ENCODE measurements at regions not wholly inside any gene's neighbourhood (a gene's known extent, or its start where the extent isn't known, plus 50 kb on each side); places are given as distances from the start of the nearest gene placed in this dataset.

- no peak for DNase-seq
Measured at GRCh38 chr22:49281467-49282340, 546.0 kb downstream of the BRD1 start.

DNA sequence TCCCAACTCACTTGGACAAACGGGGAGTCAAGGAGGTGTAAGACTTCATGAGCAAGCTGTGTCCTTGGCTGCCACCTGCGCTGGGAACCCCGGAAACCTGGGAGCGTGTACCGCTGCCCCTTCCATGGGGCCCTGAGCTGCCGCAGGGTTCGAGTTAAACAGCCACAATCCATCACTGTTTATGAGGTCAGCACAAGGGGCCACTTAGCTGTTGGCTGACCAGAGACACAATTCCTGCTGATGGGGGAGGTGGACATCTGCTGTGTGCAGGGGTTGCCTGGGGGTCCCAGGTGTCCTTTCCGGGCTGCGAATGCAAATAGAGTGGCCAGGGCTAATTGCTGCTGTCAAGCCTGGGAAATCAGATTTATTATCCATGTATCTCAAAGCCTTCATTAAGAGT is 549.3 kb downstream of the BRD1 start:
- no peak for DNase-seq

- no peak for DNase-seq
Measured at GRCh38 chr22:49276567-49276966, 551.1 kb downstream of the BRD1 start.

DNA sequence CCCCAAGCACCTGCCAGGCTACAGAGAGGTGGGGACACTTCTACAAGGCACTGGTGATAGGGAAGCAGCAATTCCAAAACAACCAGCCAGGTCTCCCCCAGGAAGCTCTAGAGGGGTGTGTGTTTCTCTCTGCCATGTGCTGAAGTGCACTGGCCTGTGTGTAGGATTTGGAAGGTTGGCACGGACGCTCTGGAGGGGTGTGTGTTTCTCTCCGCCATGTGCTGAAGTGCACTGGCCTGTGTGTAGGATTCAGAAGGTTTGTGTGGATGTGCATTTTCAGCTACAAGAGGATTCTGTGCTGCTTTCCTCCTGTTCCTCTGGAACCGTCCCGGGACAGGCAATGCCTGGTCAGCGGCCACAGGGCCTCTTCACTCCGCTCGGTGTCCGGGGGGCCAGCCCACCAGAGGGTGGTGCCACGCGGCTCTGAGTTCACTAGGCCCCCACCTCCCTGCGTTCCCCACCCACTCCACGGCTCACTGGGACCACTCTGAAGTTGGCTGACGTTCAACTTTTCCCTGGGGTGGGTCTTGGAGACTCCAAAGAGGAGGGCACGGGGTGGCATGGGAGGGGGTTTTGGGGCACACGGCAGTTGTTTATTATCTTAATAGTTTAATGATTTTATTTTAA is 552.8 kb downstream of the BRD1 start:
- no peak for DNase-seq

- no peak for DNase-seq
Measured at GRCh38 chr22:49272546-49273125, 555.0 kb downstream of the BRD1 start.

- no peak for DNase-seq
Measured at GRCh38 chr22:49271831-49272230, 555.8 kb downstream of the BRD1 start.

DNA sequence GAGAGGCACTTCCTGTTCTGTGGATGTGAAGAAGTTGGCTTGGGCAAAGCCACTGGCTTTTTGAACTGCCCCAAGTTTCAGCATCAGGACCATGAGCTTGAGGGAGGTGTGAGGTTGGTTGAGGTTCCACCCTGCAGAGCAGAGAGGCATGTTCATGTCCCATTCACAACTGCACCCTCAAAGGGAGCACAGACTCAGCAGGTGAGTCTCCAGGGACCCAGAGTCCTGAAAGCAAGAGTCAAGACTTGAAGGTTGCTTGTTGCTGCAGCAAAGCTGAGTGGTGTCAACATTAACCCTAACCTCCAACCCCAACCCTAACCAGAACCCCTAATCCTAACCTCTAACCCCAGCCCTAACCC is 556.3 kb downstream of the BRD1 start:
- no peak for DNase-seq

DNA sequence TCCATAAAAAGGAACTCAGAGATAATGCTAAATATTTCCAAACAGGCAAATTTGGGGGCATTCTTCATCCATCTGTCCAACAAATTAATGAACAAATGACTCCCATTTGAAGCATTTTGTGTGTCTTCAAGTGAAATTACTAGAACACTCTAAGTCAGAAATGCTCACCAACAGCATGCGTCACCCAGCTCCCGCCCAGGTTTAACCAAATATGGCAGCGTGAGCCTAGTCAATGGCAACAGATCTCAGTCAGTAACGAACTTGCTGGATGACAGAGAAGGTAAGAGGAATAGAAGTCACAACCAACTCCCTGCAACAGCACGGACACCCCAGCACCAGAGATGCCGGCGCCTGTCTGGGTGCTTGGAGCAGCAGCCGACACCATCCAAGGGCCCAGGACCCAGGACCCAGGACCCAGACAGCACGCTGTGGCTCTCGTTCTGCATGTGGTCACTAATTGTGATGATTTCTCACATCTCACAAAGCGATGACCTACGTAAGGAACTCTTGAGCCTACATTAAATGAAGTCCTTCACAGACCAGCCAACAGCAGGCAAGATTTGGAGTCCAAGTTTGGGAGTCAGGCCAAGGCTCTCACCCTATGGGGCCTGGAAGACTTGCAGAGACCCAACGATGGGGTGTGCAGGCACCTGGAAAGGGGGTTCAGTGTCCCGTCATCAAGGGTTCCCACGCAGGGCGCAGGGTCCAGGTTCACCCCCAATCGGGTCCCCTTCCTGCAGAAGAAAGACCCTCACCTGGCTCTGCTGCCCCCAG is 556.9 kb downstream of the BRD1 start:
- no peak for DNase-seq

DNA sequence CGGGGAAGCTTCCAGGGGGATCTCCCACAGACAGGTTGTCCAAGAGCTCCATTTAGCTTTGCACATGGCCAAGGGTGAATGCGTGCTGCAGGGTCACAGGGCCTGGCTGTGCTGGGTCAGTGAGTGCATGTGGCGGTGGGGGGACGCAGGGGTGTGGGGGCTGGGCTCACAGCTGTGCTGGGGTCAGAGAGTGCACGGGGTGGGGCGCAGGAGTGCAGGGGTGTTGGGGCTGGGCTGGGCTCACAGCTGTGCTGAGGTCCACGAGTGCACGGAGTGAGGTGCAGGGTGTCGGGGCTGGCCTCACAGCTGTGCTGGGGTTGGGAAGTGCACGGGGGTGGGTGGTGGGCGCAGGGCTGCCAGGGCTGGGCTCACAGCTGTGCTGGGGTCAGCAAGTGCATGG is 557.7 kb downstream of the BRD1 start:
- no peak for DNase-seq

- no peak for DNase-seq
Measured at GRCh38 chr22:49269371-49269770, 558.3 kb downstream of the BRD1 start.

- DNase-seq, result no peak
Measured at GRCh38 chr22:49268924-49269323, 558.7 kb downstream of the BRD1 start.

DNA sequence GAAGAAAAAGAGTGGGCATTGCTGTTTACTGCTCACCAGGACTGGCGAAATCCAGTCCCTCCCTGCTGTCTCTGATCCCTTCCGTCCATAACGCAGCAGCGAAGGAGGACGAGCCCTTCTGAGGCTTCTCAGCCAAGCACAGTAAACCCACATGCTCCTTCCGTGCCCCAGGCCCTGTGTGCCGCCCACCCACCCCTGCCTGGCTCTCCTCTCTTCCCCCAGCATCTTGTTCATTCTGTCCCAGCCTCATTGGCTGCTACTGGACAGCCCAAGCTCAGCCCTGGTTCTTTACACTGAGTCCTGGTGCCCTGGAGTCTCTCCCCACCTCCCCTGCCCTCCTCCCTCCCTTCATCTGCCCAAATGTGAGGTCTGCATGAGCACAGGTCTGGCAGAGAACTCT is 559.7 kb downstream of the BRD1 start:
- no peak for DNase-seq

- DNase-seq, result no peak
Measured at GRCh38 chr22:49266561-49267519, 560.8 kb downstream of the BRD1 start.

GRCh38 chr22:49264696-49265095 is 563.0 kb downstream of the BRD1 start:
- no peak for DNase-seq

- DNase-seq, result no peak
Measured at GRCh38 chr22:49263101-49263500, 564.6 kb downstream of the BRD1 start.

DNA sequence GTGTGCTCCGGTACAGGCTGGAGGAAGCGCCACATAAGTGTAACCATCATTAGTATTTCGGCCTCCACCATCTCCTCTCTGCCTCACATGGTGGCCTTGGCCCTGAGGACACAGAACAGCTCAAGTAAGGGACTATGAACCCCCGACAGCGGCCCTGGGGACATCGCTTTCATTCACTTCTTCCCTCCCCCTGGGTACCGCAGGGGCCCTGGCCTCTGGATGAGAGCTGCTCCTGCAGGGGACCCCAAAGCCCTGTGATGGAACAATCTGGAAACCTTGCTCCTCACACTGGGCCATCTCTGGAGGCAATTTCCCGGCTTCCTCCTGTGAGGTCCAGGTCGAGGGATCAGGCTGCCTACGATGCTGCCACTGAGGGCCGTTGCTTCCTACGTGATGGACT is 565.5 kb downstream of the BRD1 start:
- no peak for DNase-seq

GRCh38 chr22:49261616-49262015 is 566.1 kb downstream of the BRD1 start:
- no peak for DNase-seq

DNA sequence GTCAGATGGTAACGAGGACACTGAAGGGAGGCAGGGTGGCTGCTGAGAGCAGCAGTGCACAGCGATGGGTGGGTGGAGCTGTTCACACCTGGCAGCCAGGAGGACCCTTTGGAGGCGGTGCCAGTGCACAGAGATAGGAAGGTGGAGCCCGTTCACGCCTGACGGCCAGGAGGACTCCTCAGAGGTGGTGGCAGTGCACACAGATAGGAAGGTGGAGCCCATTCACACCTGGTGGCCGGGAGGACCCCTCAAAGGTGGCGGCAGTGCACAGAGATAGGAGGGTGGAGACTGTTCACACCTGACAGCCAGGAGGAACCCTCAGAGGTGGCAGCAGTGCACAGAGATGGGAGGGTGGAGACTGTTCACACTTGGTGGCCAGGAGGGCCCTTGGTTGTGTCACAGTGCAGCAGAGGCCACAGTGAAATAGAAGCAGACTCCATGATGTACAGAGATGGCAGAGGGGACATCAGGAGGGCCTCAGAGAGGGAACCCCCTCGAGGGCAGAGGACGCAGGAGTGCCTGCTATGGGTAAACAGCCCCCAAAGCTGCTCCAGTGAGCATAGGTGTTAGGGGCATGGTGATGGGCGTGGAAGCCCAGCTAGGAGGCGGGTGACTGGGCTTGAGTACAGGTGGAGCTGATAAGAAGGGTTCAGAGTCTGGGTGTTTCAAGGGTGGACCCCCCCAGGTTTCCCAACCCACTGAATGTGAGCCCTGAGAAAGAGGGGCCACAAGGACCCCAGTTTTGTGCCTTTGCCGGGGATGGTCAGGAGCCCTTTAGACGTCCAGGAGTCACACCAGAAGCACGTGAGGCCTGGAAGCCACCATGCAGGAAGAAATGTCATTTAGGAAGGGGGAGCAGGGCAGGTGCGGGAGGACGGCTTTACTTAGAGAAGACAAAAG is 566.7 kb downstream of the BRD1 start:
- DNase-seq, result no peak

DNA sequence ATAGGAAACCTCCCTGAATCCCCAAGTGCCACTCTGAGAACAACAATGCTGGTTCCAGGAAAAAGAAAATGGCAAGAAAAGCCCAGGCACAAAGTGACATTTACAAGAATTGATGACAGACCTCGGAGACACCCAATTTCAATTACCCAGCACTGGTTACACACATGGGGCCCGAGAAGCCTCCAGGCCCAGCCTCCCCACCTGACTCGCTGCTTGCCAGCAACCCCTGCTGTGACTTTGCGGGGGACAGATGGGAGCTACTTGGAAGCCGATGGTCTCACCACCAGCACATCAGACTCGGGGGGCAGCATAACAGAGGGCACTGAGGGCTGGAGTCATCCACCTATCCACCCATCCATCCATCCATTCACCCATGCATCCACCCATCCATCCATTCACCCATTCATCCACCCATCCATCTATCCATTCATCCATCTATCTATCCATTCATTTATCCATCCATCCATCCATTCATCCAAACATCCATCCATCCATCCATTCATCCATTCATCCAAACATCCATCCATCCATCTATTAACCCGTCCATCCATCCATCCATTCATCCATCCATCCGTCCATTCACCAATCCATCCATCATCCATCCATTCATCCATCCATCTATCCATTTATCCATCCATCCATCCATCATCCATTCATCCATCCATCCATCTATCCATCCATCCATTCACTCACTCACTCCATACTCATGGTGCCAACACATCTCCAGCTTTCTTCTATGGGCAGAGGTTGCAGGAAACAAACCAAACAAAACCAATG is 567.6 kb downstream of the BRD1 start:
- no peak for DNase-seq

Data from skin of body (tissue), 1 donor.